ENCODE measurements at regions not wholly inside any gene's neighbourhood (a gene's known extent, or its start where the extent isn't known, plus 50 kb on each side); places are given as distances from the start of the nearest gene placed in this dataset.

DNA sequence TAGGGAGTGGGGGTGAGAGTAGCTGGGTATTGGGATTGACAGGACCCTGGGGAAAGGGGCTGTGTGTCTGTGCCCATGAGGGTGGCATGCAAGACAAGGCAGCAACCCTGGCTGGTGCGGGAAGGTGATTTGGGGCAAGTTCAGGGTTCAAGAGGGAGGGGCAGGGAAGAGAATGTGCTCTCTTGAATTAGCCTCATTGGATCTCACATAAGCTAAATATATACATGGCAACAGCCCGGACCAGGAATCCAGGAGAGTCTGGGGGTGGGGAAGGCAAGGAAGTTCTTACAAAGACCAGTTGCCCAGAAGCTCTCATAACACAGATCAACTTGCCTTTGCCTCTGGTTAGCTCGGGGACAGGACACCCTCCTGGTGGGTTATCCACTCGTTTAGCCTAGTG lies 73.3 kb downstream of the IRX3 start:
- Histone ChIP-seq H3K4me2 (ENCODE audit: insufficient read depth in 1 of 2, low read depth in 2 of 2, low read length in 2 of 2) (no peak overlapping the region), H3K4me1 (replicated peaks in 1 of 4; ENCODE audit: control insufficient read depth in 3 of 4, insufficient read depth in 4 of 4, low read length in 3 of 4) (no peaks in the 10 kb centered on the region), H3K23me2 (ENCODE audit: low read depth, low read length) (no peaks in the 10 kb centered on the region), H4K8ac (ENCODE audit: extremely low read depth, insufficient read depth, low read length) (no peak overlapping the region), H3K9ac (replicated peaks in 1 of 4; ENCODE audit: extremely low read depth in 1 of 4, low read depth in 3 of 4, low read length in 3 of 4) (no peak overlapping the region), H3K14ac (ENCODE audit: insufficient read length) (no peak overlapping the region), H3K56ac (replicated peaks; ENCODE audit: insufficient read length, low read depth, low read length) (no peak overlapping the region), H2BK12ac (ENCODE audit: low read depth, low read length) (no peak overlapping the region), H3K18ac (ENCODE audit: extremely low read depth, low read length) (no peak overlapping the region), H3K23ac (ENCODE audit: insufficient read length) (no peak overlapping the region), H2AK5ac (ENCODE audit: low read depth, low read length) (no peak overlapping the region), H3K79me1 (ENCODE audit: low read depth, low read length) (no peaks in the 10 kb centered on the region), H2AFZ (ENCODE audit: low read length) (no peak overlapping the region), H2BK5ac (ENCODE audit: low read depth, low read length) (no peak overlapping the region), H4K91ac (replicated peaks; ENCODE audit: insufficient read length, low read length) (no peak overlapping the region), H4K5ac (ENCODE audit: insufficient read length, low read depth, low read length) (no peak overlapping the region), H2BK15ac (ENCODE audit: low read length) (no peak overlapping the region), H3K36me3 (ENCODE audit: control insufficient read depth in 2 of 4, insufficient read depth in 4 of 4, low read length in 3 of 4) (no peaks in the 10 kb centered on the region), H3K79me2 (ENCODE audit: control insufficient read depth in 1 of 2, insufficient read depth in 2 of 2, low read length in 2 of 2) (no peaks in the 10 kb centered on the region), H3K27me3 (replicated peaks in 1 of 4; ENCODE audit: control insufficient read depth in 3 of 4, extremely low read depth in 1 of 4, insufficient read depth in 3 of 4, low read length in 3 of 4) (no peaks in the 10 kb centered on the region), H3K4me3 (ENCODE audit: extremely low read depth in 1 of 4, insufficient read depth in 2 of 4, low read depth in 3 of 4, low read length in 4 of 4) (no peak overlapping the region), H3K27ac (ENCODE audit: low read depth, low read length) (no peak overlapping the region), H3K9me3 (ENCODE audit: insufficient read depth in 2 of 2, low read depth in 1 of 2, low read length in 1 of 2) (no peaks in the 10 kb centered on the region), H2BK20ac (ENCODE audit: low read length) (no peak overlapping the region), H3K4ac (replicated peaks; ENCODE audit: insufficient read length, low read depth, low read length) (peak overlapping the region; percentile 42), H2BK120ac (replicated peaks; ENCODE audit: low read depth, low read length) (no peak overlapping the region), H4K20me1 (replicated peaks in 1 of 2; ENCODE audit: control insufficient read depth in 1 of 2, insufficient read depth in 2 of 2, low read length in 2 of 2) (no peaks in the 10 kb centered on the region)
- ChIA-PET POLR2A (ENCODE audit: partially characterized antibody) (interaction anchor here (0.6 kb wide), 1 partner anchor 246 kb away, joined by 3 read pairs; no protein-coding TSS in a partner anchor), CTCF (ENCODE audit: partially characterized antibody) (interaction anchor here (1.0 to 2.4 kb wide), 4 partner anchors 8 to 323 kb away, joined by 3 to 5 read pairs (median 3); no protein-coding TSS in a partner anchor)
- DNase-seq (ENCODE audit: low read depth in 1 of 2, low spot score in 2 of 2), result no peak
- no peak for TF ChIP-seq CREB1 (IDR thresholded peaks at IDR 0.05)
- TF ChIP-seq PHF8 (conservative IDR thresholded peaks at IDR 0.05; ENCODE audit: low read depth, low read length), result no peak
- no peak for TF ChIP-seq TEAD4 (IDR thresholded peaks at IDR 0.05; ENCODE audit: low read depth, low read length)
- TF ChIP-seq EZH2 (IDR thresholded peaks at IDR 0.05; ENCODE audit: low read depth, low read length, severe bottlenecking), result no peak
- no peak for TF ChIP-seq TAF7 (optimal IDR thresholded peaks at IDR 0.05; ENCODE audit: borderline replicate concordance, low read depth, low read length)
- TF ChIP-seq YY1 (IDR thresholded peaks at IDR 0.05; ENCODE audit: low read depth, low read length), result no peak
- WGBS, 2 experiments (ENCODE audit: extremely low coverage in 1 of 2, insufficient coverage in 1 of 2, insufficient read length in 1 of 2, insufficient replicate concordance in 2 of 2, low coverage in 1 of 2, low lambda C conversion rate in 2 of 2, missing lambda C conversion rate in 1 of 2), result 88% methylated on average over 4 of the region's 4 CpGs; no CpG with 5 or more reads in 1 of the 2 experiments
- FAIRE-seq, result no peak

Data from H1 (cell line).